HG02981 (cell line): ENCODE measurements at regions not wholly inside any gene's neighbourhood (a gene's known extent, or its start where the extent isn't known, plus 50 kb on each side); places are given as distances from the start of the nearest gene placed in this dataset.
"Not testable (repeated sequence)": the region's sequence is repeated elsewhere in the genome, so short reads cannot be mapped to it uniquely, and the experiment has no call there.

Source experiments
- ATAC-seq: cut with Tn5 transposase; IDR thresholded peaks from one replicate; pipeline ENCODE4 v1.9.1; 2021; ENCODE audit warnings: mild to moderate bottlenecking, moderate library complexity; ENCODE audit not compliant: unreplicated experiment

DNA sequence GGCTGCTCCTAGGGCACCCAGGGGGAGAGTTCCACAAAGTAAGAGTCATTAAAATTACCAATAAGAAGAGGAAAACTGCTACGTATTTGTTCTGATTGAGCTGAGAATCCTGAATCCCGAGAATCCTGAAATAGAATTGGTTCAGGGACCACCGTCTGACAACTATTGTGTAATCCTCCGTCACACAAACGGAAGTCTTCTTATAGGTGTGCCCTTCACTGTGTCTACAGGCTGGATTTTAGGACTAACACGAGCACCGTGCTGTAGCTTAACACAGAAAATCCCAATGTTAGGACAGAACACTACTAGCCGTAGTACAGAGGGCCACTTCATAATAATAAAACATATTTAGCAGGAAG is 50.6 kb upstream of the RNF182 start:
- no peak for ATAC-seq

DNA sequence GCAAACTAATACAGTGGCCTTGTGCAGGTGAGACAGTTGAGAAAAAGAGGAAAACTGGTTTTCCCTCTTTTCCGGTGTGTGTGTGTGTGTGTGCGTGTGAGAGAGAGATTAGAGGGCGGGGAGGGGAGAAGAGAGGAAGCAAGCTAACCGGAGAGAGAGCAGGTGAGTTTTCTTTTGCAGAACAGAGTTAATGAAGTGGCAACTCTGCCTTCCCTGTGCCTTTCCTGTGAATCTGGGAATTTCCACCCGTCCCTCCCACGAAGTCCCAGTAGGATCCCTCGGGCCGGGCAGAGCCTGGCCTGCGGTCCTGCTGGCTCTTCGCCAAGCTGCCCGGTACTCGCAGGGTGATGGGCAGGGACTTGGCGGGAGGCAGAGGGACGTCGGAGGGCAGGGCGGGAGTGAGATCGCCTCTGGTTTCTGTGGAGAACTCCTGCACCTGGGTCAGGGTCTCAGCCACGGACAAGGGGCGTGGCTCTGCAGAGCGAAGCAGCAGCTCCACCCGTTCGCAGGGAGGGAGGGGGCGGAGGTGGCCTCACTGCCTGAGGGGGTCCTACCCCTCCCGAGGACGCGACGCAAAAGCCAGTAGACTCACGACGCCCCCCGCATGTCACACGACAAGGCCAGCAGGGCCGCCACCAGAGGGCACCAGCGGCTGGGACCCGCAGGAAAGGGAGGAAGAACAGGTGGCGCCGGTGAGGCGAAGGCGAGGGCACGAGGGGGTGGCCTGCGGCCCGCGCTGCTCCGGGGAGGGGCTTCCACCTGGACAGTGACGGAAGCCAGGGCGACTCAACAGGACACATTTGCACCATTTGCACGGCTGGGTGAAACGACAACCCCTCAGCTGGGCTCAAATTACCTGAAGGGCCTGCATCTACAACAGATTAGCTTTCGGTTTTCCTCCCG is 51.2 kb upstream of the RNF182 start:
- ATAC-seq: peak; percentile 51

DNA sequence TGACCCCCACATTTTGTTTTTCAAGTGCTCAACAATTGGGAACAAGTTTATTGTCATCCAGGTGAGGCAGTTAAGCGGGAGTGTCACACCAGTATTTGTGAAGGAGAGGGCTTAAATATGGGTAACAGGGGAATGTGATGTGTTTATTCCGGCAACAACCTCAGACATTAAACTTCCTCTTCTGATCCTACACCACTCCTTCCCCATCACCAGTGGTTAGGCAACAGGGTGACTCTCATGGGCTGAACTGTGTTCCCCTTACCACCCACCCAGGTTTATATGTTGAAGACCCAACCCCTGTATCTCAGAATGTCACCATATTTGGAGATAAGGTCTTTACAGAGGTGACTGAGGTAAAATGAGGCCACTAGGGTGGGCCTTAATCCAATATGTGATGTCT is 52.1 kb upstream of the RNF182 start:
- no peak for ATAC-seq

DNA sequence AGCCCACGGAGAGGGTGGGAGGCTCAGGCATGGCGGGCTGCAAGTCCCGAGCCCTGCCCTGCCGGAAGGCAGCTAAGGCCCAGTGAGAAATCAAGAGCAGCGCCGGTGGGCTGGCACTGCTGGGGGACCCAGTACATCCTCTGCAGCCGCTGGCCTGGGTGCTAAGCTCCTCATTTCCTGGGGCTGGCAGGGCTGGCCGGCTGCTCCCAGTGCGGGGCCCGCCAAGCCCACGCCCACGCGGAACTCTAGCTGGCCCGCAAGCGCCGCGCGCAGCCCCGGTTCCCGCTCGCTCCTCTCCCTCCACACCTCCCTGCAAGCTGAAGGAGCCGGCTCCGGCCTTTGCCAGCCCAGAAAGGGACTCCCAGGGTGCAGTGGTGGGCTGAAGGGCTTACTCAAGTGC is 52.7 kb upstream of the RNF182 start:
- not testable (repeated sequence) for ATAC-seq

DNA sequence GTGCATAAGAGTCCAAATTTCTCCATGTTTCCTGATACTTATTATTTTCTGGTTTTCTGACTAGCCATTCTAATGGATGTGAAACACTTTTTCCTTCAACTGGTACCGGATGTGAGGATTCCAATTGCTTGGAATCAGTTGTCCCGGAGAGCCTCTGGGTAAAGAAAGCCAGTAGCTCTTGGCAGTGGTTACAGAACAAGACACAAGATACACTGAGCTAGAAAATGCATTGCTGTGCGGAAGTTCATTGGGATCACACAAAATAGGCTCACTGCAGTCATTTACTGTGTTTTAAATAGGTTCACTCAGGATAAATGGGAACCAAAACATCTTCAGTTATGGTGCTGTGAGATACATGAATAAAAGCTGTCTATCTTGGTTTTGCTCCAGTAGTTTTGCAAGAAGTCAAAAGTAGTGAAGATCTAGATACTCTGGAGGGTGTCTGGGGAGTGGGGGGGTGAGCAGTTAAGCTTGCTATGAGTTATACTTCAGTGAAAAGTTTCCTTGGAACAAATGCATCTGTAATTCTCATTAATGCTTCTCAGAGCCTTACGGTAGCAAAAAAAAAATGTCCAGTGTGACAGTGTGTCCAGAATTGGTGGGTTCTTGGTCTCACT is 54.4 kb upstream of the RNF182 start:
- no peak for ATAC-seq

DNA sequence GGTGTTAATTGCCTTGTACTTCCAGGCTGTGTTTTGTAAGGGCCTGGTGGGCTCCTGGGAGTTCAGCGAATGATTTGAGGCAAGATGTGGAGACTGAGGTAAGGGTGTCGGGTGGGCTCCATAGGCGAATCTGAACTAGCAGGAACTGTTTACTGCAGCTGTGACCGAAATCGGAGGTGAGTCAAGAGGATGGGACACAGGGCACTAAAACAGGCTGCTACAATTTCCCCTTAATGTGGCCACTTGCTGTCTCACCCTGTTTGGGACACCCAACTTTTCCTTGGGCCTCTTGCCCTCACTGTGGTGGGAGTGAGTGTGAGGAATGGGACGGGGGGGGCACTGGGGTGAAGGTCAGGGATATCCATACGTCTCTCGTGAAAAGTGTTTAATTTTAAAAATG is 53.9 kb upstream of the MCUR1 start:
- no peak for ATAC-seq

DNA sequence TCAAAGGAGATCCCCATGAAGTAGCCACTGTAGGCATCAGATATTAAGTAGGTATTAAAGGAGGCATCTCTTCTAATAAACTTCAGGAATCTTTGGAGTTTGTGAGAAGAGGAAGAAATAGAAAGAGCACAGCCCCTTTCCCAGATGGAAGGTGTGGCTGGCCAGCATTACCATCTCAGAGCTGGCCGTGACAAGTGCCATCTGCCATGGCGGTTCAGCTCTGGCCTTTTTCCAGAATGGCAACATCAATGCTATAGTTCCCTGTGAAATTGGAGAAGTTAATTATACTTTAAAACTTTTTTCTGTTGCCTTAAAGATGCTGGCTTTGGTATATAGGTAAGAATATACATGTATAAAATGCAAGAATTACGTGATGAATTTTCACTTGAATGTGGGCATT is 51.9 kb upstream of the MCUR1 start:
- ATAC-seq: no peak

DNA sequence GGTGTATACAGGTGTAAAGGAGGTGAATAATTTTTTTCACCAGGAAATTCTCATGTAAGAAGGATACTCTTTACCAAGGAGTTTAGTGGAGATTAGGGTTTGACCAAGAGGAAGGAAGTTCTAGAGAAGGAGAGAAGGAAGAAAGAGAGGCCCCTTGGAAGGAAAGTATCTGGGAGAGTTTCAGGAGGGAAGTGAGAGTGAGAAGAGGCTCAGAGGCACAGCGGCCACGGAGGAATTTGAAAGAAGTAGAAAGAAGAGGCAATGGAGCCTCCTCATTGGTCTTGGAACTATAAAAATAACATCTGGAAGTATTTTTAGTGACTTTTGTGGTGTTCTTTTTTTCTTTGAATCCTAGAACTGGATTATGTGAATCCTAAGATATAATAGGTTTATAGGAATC is 50.8 kb upstream of the MCUR1 start:
- no peak for ATAC-seq

DNA sequence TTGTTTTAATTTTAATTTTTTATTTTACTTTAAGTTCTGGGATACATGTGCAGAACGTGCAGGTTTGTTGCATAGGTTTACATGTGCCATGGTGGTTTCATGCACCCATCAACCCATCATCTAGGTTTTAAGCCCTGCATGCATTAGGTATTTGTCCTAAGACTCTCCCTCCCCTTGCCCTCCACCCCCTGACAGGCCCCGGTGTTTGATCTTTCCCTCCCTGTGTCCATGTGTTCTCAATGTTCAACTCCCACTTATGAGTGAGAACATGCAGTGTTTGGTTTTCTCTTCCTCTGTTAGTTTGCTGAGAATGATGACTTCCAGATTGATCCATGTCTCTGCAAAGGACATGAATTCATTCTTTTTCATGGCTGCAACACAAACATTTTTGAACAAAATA is 50.3 kb upstream of the MCUR1 start:
- ATAC-seq: not testable (repeated sequence)
